SK-N-SH treated with all-trans-retinoic acid at 6 μM for 48 hours (cell line): ENCODE measurements at regions not wholly inside any gene's neighbourhood (a gene's known extent, or its start where the extent isn't known, plus 50 kb on each side); places are given as distances from the start of the nearest gene placed in this dataset.

ENCODE experiments used
- ATAC-seq: fragments of 200-7000 bp; cut with Tn5 transposase; 3 replicates; pipeline ENCODE4 v1.9.1; 2020; ENCODE audit warnings: mild to moderate bottlenecking, moderate library complexity
- ARNTL ChIP-seq: fragments of 450-650 bp; formaldehyde crosslinking; IDR thresholded peaks from 2 replicates; pipeline ENCODE4 v1.5.0; 2020; ENCODE audit warnings: low read depth, mild to moderate bottlenecking, moderate library complexity, borderline replicate concordance
- BACH2 ChIP-seq: fragments of 250-450 bp; sonication (Bioruptor Pico); IDR thresholded peaks from 2 replicates; pipeline ENCODE4 v1.9.0; 2021; ENCODE audit warnings: mild to moderate bottlenecking, borderline replicate concordance
- CREB5 ChIP-seq: fragments of 250-450 bp; sonication (Bioruptor Pico); IDR thresholded peaks from 2 replicates; pipeline ENCODE4 v1.5.1; 2020; ENCODE audit warnings: low read depth, mild to moderate bottlenecking, moderate library complexity
- CSDC2 ChIP-seq: fragments of 250-450 bp; sonication (Bioruptor Pico); IDR thresholded peaks from 2 replicates; pipeline ENCODE4 v1.5.0; 2020; ENCODE audit warnings: mild to moderate bottlenecking, moderate library complexity
- CSRNP3 ChIP-seq: fragments of 250-450 bp; sonication (Bioruptor Pico); IDR thresholded peaks from 2 replicates; pipeline ENCODE4 v1.5.1; 2021; ENCODE audit warnings: mild to moderate bottlenecking, moderate library complexity
- ESRRG ChIP-seq: fragments of 250-450 bp; sonication (Bioruptor Pico); IDR thresholded peaks from 2 replicates; pipeline ENCODE4 v1.6.1; 2021; ENCODE audit warnings: mild to moderate bottlenecking
- GLIS3 ChIP-seq: fragments of 250-450 bp; sonication (Bioruptor Pico); IDR thresholded peaks from 2 replicates; pipeline ENCODE4 v1.5.0; 2020; ENCODE audit warnings: mild to moderate bottlenecking, moderate library complexity
- OSR1 ChIP-seq: fragments of 250-450 bp; sonication (Bioruptor Pico); IDR thresholded peaks from 2 replicates; pipeline ENCODE4 v1.8.0; 2022; ENCODE audit warnings: moderate library complexity, mild to moderate bottlenecking, inconsistent platforms
- PATZ1 ChIP-seq: fragments of 250-450 bp; sonication (Bioruptor Pico); IDR thresholded peaks from 2 replicates; pipeline ENCODE4 v1.8.0; 2020; ENCODE audit warnings: mild to moderate bottlenecking, moderate library complexity, borderline replicate concordance
- POU6F1 ChIP-seq: fragments of 250-450 bp; sonication (Bioruptor Pico); IDR thresholded peaks from 2 replicates; pipeline ENCODE4 v1.8.0; 2021; ENCODE audit warnings: low read depth, mild to moderate bottlenecking, moderate library complexity, borderline replicate concordance
- PPARA ChIP-seq: fragments of 250-450 bp; sonication (Bioruptor Pico); IDR thresholded peaks from 2 replicates; pipeline ENCODE4 v1.5.0; 2020; ENCODE audit warnings: mild to moderate bottlenecking, borderline replicate concordance
- RARB ChIP-seq: fragments of 250-450 bp; sonication (Bioruptor Pico); IDR thresholded peaks from 2 replicates; pipeline ENCODE4 v1.8.0; 2021; ENCODE audit warnings: mild to moderate bottlenecking, moderate library complexity
- SNAI2 ChIP-seq: fragments of 250-450 bp; sonication (Bioruptor Pico); IDR thresholded peaks from 2 replicates; pipeline ENCODE4 v1.5.0; 2020; ENCODE audit warnings: mild to moderate bottlenecking, moderate library complexity
- TCF4 ChIP-seq: fragments of 250-450 bp; sonication (Bioruptor Pico); IDR thresholded peaks from 2 replicates; pipeline ENCODE4 v1.8.0; 2021; ENCODE audit warnings: mild to moderate bottlenecking, moderate library complexity, borderline replicate concordance
- TOX ChIP-seq: fragments of 250-450 bp; sonication (Bioruptor Pico); IDR thresholded peaks from 2 replicates; pipeline ENCODE4 v1.8.0; 2021; ENCODE audit warnings: mild to moderate bottlenecking, moderate library complexity, borderline replicate concordance
- TSHZ2 ChIP-seq: fragments of 250-450 bp; sonication (Bioruptor Pico); IDR thresholded peaks from 2 replicates; pipeline ENCODE4 v1.5.0; 2020; ENCODE audit warnings: mild to moderate bottlenecking, moderate library complexity
- ZC3H10 ChIP-seq: fragments of 250-450 bp; sonication (Bioruptor Pico); IDR thresholded peaks from 2 replicates; pipeline ENCODE4 v1.5.1; 2021; ENCODE audit warnings: mild to moderate bottlenecking, moderate library complexity
- ZFP30 ChIP-seq: fragments of 450-650 bp; formaldehyde crosslinking; IDR thresholded peaks from 2 replicates; pipeline ENCODE4 v1.5.0; 2022; ENCODE audit warnings: mild to moderate bottlenecking, moderate library complexity
- ZNF565 ChIP-seq: fragments of 450-650 bp; formaldehyde crosslinking; conservative IDR thresholded peaks from 2 replicates; pipeline ENCODE4 v1.5.0; 2020; ENCODE audit warnings: low read depth, mild to moderate bottlenecking, moderate library complexity
- ZNF70 ChIP-seq: fragments of 450-650 bp; formaldehyde crosslinking; IDR thresholded peaks from 2 replicates; pipeline ENCODE4 v1.5.0; 2020; ENCODE audit warnings: mild to moderate bottlenecking, moderate library complexity
- ZNF8 ChIP-seq: fragments of 450-650 bp; formaldehyde crosslinking; IDR thresholded peaks from 2 replicates; pipeline ENCODE4 v1.5.0; 2020; ENCODE audit warnings: mild to moderate bottlenecking, moderate library complexity

- no peak for ATAC-seq
- TF ChIP-seq ZNF8 (no peak), TSHZ2 (CRISPR knock-in tag) (no peak), PATZ1 (CRISPR knock-in tag) (no peak), TOX (no peak), POU6F1 (CRISPR knock-in tag) (no peak), OSR1 (CRISPR knock-in tag) (no peak), PPARA (CRISPR knock-in tag) (no peak), ESRRG (CRISPR knock-in tag) (no peak), ZFP30 (CRISPR knock-in tag) (no peak), CREB5 (no peak), CSRNP3 (CRISPR knock-in tag) (no peak), BACH2 (CRISPR knock-in tag) (no peak), CSDC2 (CRISPR knock-in tag) (no peak), ARNTL (CRISPR knock-in tag) (no peak), ZNF70 (CRISPR knock-in tag) (no peak), SNAI2 (CRISPR knock-in tag) (no peak), ZC3H10 (CRISPR knock-in tag) (no peak), TCF4 (CRISPR knock-in tag) (no peak), ZNF565 (CRISPR knock-in tag) (no peak)
Measured at GRCh38 chr12:40618636-40619035, 73.6 kb upstream of the CNTN1 start.

GRCh38 chr12:40620564-40621019, 71.6 kb upstream of the CNTN1 start:
- ATAC-seq = no peak
- TF ChIP-seq ZNF70 (CRISPR knock-in tag) (no peak), POU6F1 (CRISPR knock-in tag) (no peak), ESRRG (CRISPR knock-in tag) (no peak), SNAI2 (CRISPR knock-in tag) (no peak), CREB5 (no peak), ZC3H10 (CRISPR knock-in tag) (no peak), ZNF8 (no peak), GLIS3 (CRISPR knock-in tag) (no peak), OSR1 (CRISPR knock-in tag) (no peak), ARNTL (CRISPR knock-in tag) (no peak), BACH2 (CRISPR knock-in tag) (no peak), CSDC2 (CRISPR knock-in tag) (no peak), RARB (CRISPR knock-in tag) (no peak), TCF4 (CRISPR knock-in tag) (no peak), TSHZ2 (CRISPR knock-in tag) (no peak), ZFP30 (CRISPR knock-in tag) (no peak), TOX (no peak)
